HEK293 (cell line): ENCODE measurements at regions not wholly inside any gene's neighbourhood (a gene's known extent, or its start where the extent isn't known, plus 50 kb on each side); places are given as distances from the start of the nearest gene placed in this dataset.

ENCODE experiments used
- ZFHX2 ChIP-seq: fragments of 450-650 bp; formaldehyde crosslinking; conservative IDR thresholded peaks from 2 replicates; pipeline ENCODE4 v1.5.1; 2016; ENCODE audit warnings: missing biosample characterization, missing genetic modification characterization
- ZNF133 ChIP-seq: fragments of 450-650 bp; formaldehyde crosslinking; IDR thresholded peaks from 2 replicates; pipeline ENCODE4 v1.5.1; 2016; ENCODE audit warnings: missing biosample characterization, missing genetic modification characterization
- ZNF184 ChIP-seq: fragments of 450-650 bp; IDR thresholded peaks from 2 replicates; pipeline ENCODE4 v1.5.1; 2018; ENCODE audit warnings: missing biosample characterization, mild to moderate bottlenecking, missing genetic modification characterization
- ZNF23 ChIP-seq: fragments of 450-650 bp; formaldehyde crosslinking; IDR thresholded peaks from 2 replicates; pipeline ENCODE4 v1.5.1; 2016; ENCODE audit warnings: missing biosample characterization, missing genetic modification characterization, borderline replicate concordance
- ZNF335 ChIP-seq: fragments of 450-650 bp; formaldehyde crosslinking; conservative IDR thresholded peaks from 2 replicates; pipeline ENCODE4 v1.5.1; 2016; ENCODE audit warnings: missing biosample characterization, missing genetic modification characterization
- ZNF341 ChIP-seq: fragments of 450-650 bp; formaldehyde crosslinking; IDR thresholded peaks from 2 replicates; pipeline ENCODE4; 2016; ENCODE audit warnings: low read depth, missing biosample characterization, missing genetic modification characterization
- ZNF558 ChIP-seq: fragments of 450-650 bp; formaldehyde crosslinking; IDR thresholded peaks from 2 replicates; pipeline ENCODE4 v1.5.1; 2016; ENCODE audit warnings: missing biosample characterization, missing genetic modification characterization
- ZNF561 ChIP-seq: fragments of 450-650 bp; IDR thresholded peaks from 2 replicates; pipeline ENCODE4 v1.5.1; 2018; ENCODE audit warnings: missing biosample characterization, missing genetic modification characterization, borderline replicate concordance
- TF ChIP-seq, protein P1 (sequence below): fragments of 450-650 bp; formaldehyde crosslinking; IDR thresholded peaks from 2 replicates; pipeline ENCODE4 v1.5.1; 2016; ENCODE audit warnings: missing biosample characterization, missing genetic modification characterization
- TF ChIP-seq, protein P2 (sequence below): fragments of 450-650 bp; formaldehyde crosslinking; IDR thresholded peaks from 2 replicates; pipeline ENCODE4 v1.5.1; 2016; ENCODE audit warnings: missing biosample characterization, missing genetic modification characterization
- TF ChIP-seq, protein P3 (sequence below): fragments of 450-650 bp; formaldehyde crosslinking; IDR thresholded peaks from 2 replicates; pipeline ENCODE4 v1.5.1; 2016; ENCODE audit warnings: missing biosample characterization, missing genetic modification characterization
- TF ChIP-seq, protein P4 (sequence below): fragments of 450-650 bp; formaldehyde crosslinking; IDR thresholded peaks from 2 replicates; pipeline ENCODE4 v1.5.1; 2016; ENCODE audit warnings: missing biosample characterization, missing genetic modification characterization
- TF ChIP-seq, protein P5 (sequence below): fragments of 450-650 bp; IDR thresholded peaks from 2 replicates; pipeline ENCODE4 v1.5.1; 2018; ENCODE audit warnings: missing biosample characterization, mild to moderate bottlenecking, missing genetic modification characterization

DNA sequence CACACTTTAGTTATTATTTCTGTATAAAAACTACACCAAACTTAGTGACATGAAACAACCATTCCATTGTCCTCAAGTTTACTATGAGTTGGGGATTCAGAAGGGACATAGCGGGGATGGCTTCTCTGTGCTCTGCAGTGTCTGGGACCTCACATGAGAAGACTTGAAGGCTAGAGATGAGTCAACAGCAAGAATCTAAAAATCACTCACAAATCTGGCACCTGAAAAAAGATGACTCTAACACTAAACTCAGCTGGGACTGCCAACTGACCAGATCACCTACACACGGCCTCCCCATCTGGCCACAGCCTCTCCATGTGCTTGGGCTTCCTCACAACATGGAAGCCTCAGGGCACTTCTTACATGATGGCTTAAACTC, 63.0 kb upstream of the EYA2 start:
- TF ChIP-seq ZNF23: no peak
- TF ChIP-seq, protein P1, sequence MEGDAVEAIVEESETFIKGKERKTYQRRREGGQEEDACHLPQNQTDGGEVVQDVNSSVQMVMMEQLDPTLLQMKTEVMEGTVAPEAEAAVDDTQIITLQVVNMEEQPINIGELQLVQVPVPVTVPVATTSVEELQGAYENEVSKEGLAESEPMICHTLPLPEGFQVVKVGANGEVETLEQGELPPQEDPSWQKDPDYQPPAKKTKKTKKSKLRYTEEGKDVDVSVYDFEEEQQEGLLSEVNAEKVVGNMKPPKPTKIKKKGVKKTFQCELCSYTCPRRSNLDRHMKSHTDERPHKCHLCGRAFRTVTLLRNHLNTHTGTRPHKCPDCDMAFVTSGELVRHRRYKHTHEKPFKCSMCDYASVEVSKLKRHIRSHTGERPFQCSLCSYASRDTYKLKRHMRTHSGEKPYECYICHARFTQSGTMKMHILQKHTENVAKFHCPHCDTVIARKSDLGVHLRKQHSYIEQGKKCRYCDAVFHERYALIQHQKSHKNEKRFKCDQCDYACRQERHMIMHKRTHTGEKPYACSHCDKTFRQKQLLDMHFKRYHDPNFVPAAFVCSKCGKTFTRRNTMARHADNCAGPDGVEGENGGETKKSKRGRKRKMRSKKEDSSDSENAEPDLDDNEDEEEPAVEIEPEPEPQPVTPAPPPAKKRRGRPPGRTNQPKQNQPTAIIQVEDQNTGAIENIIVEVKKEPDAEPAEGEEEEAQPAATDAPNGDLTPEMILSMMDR (tag by site-specific recombination): no peak
- TF ChIP-seq, protein P2, sequence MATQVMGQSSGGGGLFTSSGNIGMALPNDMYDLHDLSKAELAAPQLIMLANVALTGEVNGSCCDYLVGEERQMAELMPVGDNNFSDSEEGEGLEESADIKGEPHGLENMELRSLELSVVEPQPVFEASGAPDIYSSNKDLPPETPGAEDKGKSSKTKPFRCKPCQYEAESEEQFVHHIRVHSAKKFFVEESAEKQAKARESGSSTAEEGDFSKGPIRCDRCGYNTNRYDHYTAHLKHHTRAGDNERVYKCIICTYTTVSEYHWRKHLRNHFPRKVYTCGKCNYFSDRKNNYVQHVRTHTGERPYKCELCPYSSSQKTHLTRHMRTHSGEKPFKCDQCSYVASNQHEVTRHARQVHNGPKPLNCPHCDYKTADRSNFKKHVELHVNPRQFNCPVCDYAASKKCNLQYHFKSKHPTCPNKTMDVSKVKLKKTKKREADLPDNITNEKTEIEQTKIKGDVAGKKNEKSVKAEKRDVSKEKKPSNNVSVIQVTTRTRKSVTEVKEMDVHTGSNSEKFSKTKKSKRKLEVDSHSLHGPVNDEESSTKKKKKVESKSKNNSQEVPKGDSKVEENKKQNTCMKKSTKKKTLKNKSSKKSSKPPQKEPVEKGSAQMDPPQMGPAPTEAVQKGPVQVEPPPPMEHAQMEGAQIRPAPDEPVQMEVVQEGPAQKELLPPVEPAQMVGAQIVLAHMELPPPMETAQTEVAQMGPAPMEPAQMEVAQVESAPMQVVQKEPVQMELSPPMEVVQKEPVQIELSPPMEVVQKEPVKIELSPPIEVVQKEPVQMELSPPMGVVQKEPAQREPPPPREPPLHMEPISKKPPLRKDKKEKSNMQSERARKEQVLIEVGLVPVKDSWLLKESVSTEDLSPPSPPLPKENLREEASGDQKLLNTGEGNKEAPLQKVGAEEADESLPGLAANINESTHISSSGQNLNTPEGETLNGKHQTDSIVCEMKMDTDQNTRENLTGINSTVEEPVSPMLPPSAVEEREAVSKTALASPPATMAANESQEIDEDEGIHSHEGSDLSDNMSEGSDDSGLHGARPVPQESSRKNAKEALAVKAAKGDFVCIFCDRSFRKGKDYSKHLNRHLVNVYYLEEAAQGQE (tag by site-specific recombination): no peak
- no peak for TF ChIP-seq ZNF184
- no peak for TF ChIP-seq ZNF335
- no peak for TF ChIP-seq ZNF558 (tag by site-specific recombination)
- TF ChIP-seq, protein P3, sequence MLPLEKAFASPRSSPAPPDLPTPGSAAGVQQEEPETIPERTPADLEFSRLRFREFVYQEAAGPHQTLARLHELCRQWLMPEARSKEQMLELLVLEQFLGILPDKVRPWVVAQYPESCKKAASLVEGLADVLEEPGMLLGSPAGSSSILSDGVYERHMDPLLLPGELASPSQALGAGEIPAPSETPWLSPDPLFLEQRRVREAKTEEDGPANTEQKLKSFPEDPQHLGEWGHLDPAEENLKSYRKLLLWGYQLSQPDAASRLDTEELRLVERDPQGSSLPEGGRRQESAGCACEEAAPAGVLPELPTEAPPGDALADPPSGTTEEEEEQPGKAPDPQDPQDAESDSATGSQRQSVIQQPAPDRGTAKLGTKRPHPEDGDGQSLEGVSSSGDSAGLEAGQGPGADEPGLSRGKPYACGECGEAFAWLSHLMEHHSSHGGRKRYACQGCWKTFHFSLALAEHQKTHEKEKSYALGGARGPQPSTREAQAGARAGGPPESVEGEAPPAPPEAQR (tag by site-specific recombination): no peak
- TF ChIP-seq ZFHX2: no peak
- no peak for TF ChIP-seq ZNF133 (tag by site-specific recombination)
- TF ChIP-seq, protein P4, sequence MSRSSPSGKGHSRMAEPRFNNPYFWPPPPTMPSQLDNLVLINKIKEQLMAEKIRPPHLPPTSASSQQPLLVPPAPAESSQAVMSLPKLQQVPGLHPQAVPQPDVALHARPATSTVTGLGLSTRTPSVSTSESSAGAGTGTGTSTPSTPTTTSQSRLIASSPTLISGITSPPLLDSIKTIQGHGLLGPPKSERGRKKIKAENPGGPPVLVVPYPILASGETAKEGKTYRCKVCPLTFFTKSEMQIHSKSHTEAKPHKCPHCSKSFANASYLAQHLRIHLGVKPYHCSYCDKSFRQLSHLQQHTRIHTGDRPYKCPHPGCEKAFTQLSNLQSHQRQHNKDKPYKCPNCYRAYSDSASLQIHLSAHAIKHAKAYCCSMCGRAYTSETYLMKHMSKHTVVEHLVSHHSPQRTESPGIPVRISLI: no peak
- TF ChIP-seq, protein P5, sequence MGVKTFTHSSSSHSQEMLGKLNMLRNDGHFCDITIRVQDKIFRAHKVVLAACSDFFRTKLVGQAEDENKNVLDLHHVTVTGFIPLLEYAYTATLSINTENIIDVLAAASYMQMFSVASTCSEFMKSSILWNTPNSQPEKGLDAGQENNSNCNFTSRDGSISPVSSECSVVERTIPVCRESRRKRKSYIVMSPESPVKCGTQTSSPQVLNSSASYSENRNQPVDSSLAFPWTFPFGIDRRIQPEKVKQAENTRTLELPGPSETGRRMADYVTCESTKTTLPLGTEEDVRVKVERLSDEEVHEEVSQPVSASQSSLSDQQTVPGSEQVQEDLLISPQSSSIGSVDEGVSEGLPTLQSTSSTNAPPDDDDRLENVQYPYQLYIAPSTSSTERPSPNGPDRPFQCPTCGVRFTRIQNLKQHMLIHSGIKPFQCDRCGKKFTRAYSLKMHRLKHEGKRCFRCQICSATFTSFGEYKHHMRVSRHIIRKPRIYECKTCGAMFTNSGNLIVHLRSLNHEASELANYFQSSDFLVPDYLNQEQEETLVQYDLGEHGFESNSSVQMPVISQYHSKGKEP (tag by site-specific recombination): no peak
- TF ChIP-seq ZNF561 (tag by site-specific recombination): no peak
- no peak for TF ChIP-seq ZNF341 (tag by site-specific recombination)
